GM19395 (cell line): ENCODE measurements at regions not wholly inside any gene's neighbourhood (a gene's known extent, or its start where the extent isn't known, plus 50 kb on each side); places are given as distances from the start of the nearest gene placed in this dataset.
"Not testable (repeated sequence)": the region's sequence is repeated elsewhere in the genome, so short reads cannot be mapped to it uniquely, and the experiment has no call there.

Experiments
- ATAC-seq: cut with Tn5 transposase; IDR thresholded peaks from one replicate; pipeline ENCODE4 v1.9.1; 2021; ENCODE audit warnings: mild to moderate bottlenecking, moderate library complexity; ENCODE audit not compliant: unreplicated experiment

- ATAC-seq = no peak
Observed at GRCh38 chr1:238950017-238950416, 436.4 kb upstream of the CHRM3 start.

DNA sequence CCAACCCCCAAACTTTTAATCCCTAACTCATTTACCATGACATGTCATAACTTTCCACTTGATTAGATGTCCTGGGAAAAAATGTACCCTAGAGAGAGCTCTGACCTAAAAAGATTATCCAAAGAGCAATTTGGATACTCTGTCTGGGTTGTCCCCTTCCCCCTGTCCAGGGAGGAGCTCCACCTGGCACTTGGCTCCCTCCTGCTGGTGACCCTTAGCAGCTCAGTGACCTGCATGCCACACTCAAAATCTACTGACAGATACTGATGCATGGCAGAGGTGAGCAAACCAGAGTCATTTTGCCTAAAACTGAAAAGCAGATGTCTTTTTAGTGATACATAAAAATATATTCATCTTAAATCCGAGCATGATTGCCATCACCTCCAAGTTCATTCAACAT, 442.3 kb upstream of the CHRM3 start:
- no peak for ATAC-seq

DNA sequence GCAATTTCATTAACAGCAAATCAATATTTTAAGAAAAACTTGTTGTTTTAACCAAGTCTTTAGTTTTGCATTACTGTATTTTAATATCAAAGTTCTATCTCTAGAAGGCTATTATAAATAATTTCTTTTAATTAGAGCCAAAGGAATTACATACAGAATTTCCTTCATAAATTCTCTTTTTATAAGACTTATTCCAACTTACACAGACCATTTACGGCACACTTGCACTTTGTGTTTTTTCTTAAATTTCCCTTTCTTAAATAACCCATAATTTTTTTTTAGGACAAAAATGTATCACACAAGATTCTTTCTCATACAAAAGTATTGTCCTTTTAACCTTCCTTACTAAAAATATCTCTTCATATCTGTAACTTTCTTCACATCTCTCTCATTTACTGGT, 458.5 kb upstream of the CHRM3 start:
- no peak for ATAC-seq

DNA sequence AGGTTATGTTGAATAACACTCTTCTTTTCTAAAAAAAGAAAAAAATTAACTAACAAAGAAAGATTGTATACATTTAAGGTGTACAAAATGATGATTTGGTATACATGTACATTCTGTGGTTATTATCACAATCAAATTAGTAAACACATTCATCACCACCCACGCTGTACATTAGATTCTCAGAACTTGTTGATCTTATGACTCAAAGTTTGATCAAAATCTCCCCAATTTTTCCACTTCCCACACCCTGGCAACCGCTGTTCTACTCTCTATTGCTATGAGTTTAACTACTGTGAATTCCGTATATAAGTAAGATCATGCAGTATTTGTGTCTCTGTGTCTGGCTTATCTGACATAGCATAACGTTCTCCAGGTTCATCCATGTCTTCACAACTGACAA, 469.5 kb upstream of the CHRM3 start:
- no peak for ATAC-seq

DNA sequence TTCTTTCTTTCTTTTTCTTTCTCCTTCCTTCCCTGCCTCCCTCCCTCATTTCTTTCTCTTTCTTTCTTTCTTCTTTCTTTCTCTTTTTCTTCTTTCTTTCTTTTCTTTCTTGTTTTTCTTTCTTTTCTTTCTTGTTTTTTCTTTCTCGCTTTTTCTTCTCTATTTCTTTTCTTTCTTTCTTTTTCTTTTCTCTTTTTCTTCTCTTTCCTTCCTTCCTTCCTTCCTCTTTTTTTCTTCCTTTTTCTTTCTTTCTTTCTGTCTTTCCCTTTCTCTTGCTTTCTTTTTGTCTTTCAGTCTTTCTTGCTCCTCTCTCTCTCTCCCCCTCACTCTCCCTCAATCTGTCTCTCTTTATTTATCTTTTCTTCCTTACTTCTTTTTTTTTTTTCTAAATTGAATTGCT, 472.0 kb upstream of the CHRM3 start:
- ATAC-seq = no peak

- ATAC-seq = no peak
Observed at GRCh38 chr1:238913210-238913609, 473.2 kb upstream of the CHRM3 start.

DNA sequence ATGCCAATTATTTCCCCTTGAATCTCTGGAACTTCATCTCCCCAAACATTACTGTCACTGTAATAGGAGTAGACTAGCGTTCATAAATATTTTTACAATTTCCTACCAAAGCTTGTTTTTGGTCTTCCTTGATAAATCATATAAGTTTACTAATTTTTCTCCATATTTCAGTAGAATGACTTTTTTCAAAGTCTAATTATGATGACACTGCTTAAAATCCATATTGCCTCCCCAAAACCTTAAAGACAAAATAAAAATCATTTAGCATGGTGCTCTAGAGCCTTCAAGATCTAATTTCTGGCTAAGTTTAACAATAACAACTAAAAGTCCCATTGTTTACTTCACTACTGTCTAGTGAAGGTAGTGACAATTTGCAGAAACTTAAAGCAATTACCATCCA, 474.2 kb upstream of the CHRM3 start:
- no peak for ATAC-seq

DNA sequence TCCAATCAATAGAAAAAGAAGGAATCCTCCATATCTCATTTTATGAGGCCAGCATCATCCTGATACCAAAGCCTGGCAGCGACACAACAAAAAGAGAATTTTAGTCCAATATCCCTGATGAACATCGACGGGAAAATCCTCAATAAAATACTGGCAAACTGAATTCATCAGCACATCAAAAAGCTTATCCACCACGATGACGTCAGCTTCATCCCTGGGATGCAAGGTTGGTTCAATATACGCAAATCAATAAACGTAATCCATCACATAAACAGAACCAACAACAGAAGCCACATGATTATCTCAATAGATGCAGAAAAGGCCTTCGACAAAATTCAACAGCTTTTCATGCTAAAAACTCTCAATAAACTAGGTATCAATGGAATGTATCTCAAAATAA, 483.6 kb upstream of the CHRM3 start:
- ATAC-seq = not testable (repeated sequence)

DNA sequence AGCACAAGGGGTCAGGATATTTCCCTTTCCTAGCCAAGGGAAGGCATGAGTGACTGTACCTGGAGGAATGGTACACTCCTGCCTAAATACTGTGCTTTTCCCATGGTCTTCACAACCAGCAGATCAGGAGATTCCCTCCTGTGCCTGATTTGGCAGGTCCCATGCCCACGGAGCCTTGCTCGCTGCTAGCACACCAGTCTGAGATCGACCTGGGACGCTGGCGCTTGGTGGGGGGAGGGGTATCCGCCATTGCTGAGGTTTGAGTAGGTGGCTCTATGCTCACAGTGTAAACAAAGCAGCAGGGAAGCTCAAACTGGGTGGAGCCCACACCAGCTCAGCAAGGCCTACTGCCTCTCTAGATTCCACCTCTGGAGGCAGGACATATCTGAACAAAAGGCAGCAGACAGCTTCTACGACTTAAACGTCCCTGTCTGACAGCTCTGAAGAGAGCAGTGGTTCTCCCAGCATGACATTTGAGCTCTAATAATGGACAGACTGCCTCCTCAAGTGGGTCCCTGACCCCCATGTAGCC, 486.0 kb upstream of the CHRM3 start:
- ATAC-seq = no peak

GRCh38 chr1:238898856-238899255, 487.5 kb upstream of the CHRM3 start:
- no peak for ATAC-seq

DNA sequence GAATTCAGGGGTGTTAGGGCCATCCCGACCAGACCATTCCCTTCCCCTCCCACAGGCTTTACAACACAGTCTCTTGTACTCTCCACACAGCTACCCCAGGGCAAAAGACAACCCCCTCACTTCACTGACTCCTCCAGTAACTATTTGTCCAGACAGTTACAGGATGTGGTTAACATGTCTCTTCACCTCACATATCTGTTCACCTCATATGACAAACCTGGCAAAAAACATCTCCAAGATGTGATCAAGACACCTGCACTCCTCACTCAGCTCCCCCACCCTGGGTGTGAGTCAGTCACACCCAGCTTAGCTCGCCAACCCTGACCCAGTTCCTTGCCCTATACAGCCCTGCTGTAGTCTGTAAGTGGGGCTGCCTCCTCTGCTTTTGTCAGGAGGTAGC, 490.5 kb upstream of the CHRM3 start:
- ATAC-seq = no peak

DNA sequence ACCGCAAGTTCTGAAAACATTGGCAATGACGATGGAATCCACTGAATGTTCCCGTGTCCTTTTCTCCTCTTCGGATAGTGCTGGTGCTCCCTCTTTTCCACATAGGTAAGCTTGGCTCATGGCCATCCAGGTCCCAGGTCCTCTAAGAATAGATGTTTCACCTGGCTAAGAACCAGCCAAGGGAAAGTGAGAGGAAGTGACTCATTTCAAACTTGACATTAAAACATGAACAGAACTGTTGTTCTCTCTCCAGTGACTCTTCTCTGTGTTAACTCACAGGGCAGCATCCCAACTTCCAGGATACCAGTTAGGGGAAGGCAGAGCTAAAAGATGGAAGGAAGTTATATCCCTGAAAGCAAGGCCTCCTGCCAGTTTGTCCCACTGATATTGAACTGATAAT, 493.8 kb upstream of the CHRM3 start:
- ATAC-seq = no peak

DNA sequence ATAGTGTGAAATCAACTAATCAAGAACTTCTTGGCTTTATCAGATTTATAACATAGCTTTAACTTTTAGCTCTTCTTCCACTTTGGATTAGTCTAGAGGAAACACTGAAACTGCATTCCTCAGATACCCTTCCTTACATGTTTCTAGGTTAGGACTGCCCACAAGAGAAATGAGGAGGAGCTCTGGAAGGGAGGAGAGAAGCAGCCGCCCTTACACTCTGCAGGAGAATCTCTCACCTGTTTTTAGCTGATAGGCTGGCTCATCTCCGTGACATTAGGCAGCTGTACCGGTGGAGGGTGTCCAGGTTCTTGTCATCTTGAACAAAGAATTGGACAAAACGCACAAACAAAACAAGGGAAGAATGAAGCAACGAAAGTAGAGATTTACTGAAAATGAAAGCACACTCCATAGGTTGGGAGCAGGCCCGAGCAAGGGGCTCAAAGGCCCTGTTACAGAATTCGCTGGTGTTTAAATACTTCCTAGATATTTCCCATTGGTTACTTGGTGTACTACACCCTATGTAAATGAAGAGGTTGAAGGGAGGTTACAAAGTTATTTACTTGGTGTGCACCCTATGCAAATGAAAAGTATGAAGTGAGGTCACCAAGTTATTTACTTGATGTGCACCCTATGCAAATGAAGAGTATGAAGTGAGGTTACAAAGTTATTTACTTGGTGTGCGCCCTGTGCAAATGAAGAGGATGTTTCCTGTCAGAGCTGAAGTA, 524.9 kb upstream of the CHRM3 start:
- ATAC-seq = no peak

DNA sequence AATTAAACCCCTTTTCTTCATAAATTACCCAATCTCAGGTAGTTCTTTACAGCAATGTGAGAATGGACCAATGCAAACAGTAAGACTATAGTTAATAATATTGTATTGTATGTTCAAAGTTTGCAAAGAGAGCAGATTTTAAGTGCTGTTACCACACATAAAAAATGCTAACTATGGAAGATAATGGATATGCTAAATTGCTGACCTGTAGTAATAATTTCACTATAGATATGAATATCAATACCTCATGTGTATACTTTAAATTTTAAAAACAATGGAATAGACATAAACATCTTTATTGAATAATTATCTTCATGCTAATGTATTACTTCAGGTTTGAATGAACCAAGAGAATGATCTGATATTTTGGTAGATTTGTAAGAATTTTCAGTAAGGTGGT, 552.4 kb upstream of the CHRM3 start:
- no peak for ATAC-seq

DNA sequence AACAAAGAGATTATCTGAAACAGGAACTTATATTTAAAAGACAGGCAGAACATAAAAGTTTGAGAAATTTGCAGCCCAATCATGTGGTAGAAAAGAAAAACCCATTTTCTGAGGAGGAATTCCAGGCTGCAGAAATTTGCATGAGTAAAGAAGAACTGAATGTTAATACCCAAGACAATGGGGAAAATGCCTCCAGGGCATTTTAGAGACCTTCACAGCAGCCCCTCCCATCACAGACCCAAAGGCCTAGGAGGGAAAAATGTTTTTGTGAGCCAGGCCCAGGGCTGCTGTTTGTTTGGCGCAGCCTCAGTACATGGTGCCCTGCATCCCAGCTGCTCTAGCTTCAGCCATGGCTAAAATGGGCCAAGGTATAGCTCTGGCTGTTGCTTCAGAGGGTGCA, 554.3 kb upstream of the CHRM3 start:
- ATAC-seq = no peak

- no peak for ATAC-seq
Observed at GRCh38 chr1:238830036-238830611, 556.2 kb upstream of the CHRM3 start.

- ATAC-seq = no peak
Observed at GRCh38 chr1:238826891-238827290, 559.5 kb upstream of the CHRM3 start.

DNA sequence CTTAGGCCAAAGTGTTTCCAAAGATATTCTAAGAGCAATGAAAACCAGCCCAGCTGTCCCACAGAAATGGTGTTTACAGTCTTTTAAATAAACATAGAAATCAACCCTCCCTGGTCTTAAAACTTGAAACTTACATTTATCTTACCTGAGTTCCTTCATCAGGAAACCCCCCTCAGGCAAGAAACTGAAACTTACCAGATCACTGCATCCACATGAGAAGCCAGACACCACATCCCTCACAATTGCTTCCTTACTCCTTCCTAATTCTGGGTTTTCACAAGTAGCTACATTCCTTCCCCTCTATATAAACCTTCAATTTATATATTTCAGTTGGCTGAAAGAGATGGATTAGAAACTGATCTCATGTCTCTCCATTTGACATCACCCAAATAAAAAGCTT, 563.0 kb upstream of the CHRM3 start:
- ATAC-seq = no peak

- no peak for ATAC-seq
Observed at GRCh38 chr1:238811211-238811879, 575.0 kb upstream of the CHRM3 start.

- no peak for ATAC-seq
Observed at GRCh38 chr1:238790882-238791281, 595.5 kb upstream of the CHRM3 start.

DNA sequence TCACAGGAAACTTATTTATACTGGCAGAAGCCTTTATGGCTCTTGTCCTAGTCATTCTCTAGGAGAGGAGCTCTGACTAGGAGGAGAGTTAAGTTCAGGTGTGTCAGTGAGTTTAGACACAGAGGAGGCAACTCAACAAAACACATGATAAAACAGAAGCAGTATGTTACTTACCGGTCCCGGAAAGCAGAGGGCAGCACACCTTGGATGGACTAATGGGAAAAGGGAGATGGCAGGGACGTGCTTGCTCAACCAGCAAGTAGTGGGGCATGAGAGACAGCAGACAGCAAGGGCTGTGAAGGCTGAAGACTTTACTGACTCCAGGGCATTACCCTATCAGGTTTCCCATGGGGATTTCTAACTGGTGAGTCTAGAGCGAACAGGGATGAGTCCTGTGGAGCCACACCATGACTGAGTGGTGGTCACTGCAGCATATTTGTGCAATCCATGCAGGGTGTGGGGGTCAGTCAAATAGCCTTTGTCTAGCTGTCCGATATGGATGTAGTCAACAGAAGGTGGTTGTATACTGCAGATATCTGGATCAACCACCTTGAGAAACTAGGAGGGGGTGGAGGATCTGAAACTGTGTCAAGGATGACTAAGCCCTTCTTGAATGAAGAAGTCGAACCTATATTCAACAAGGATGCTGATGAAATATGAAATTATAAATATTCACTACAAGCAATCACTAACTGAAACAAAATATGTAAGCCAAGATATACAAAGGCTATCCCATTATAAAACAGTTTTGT, 596.3 kb upstream of the CHRM3 start:
- ATAC-seq = no peak
